ENCODE measurements at regions not wholly inside any gene's neighbourhood (a gene's known extent, or its start where the extent isn't known, plus 50 kb on each side); places are given as distances from the start of the nearest gene placed in this dataset.

GRCh38 chr4:83661359-83661758, 125.5 kb downstream of the GPAT3 start:
- Histone ChIP-seq H3K4me3 (ENCODE audit: insufficient read depth, low read length, poor library complexity, severe bottlenecking) (no peak overlapping the region), H3K36me3 (ENCODE audit: low read length) (no peaks in the 10 kb centered on the region), H3K4me2 (ENCODE audit: low read depth, low read length, poor library complexity, severe bottlenecking) (no peak overlapping the region), H3K27ac (ENCODE audit: low read depth, low read length) (no peak overlapping the region), H3K9me3 (ENCODE audit: insufficient read depth, low read length) (no peaks in the 10 kb centered on the region), H3K27me3 (ENCODE audit: low read length) (no peaks in the 10 kb centered on the region), H4K20me1 (ENCODE audit: low read depth, low read length) (no peaks in the 10 kb centered on the region), H3K9me2 (replicated peaks; ENCODE audit: insufficient read depth, low read length) (no peaks in the 10 kb centered on the region), H2AFZ (ENCODE audit: low read depth, low read length, severe bottlenecking) (no peak overlapping the region), H3F3A (ENCODE audit: insufficient read depth) (no peaks in the 10 kb centered on the region), H3K79me2 (ENCODE audit: insufficient read depth, low read length) (no peaks in the 10 kb centered on the region), H3K9ac (ENCODE audit: low read length) (no peak overlapping the region)
- no peak for TF ChIP-seq EZH2phosphoT487 (conservative IDR thresholded peaks at IDR 0.05; ENCODE audit: low read length)
- no peak for TF ChIP-seq CTCF (IDR thresholded peaks at IDR 0.05; ENCODE audit: insufficient read depth, low read length, poor library complexity, severe bottlenecking)

DNA sequence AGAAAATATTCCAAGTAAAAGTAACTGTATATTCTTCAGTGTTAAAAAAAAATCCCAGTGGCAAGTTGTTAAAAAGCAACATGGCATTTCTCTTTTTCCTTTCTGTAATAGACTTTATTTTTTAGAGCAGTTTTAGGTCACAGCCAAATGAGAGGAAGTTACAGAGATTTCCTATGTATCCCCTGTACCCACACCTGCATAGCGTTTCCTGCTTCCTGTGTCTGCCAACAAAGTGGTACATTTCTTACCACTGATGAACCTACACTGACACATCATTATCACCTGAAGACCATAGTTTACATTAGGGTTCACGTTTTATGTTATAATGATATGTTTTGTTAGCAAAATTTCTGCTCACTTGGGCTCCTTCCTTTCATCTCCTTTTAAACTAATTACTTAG, 124.7 kb downstream of the GPAT3 start:
- H4K20me1 ChIP-seq (ENCODE audit: low read depth, low read length): no peaks in the 10 kb centered on the region
- H3K27me3 ChIP-seq (ENCODE audit: low read length): no peaks in the 10 kb centered on the region
- no peak overlapping the region for H3K4me3 ChIP-seq (ENCODE audit: insufficient read depth, low read length, poor library complexity, severe bottlenecking)
- H3K4me2 ChIP-seq (ENCODE audit: low read depth, low read length, poor library complexity, severe bottlenecking): no peak overlapping the region
- no peak overlapping the region for H3K9ac ChIP-seq (ENCODE audit: low read length)
- no peaks in the 10 kb centered on the region for H3F3A ChIP-seq (ENCODE audit: insufficient read depth)
- H3K79me2 ChIP-seq (ENCODE audit: insufficient read depth, low read length): no peaks in the 10 kb centered on the region
- H3K27ac ChIP-seq (ENCODE audit: low read depth, low read length): no peak overlapping the region
- H3K36me3 ChIP-seq (ENCODE audit: low read length): no peaks in the 10 kb centered on the region
- H3K9me3 ChIP-seq (ENCODE audit: insufficient read depth, low read length): no peaks in the 10 kb centered on the region
- H3K9me2 ChIP-seq (replicated peaks; ENCODE audit: insufficient read depth, low read length): no peaks in the 10 kb centered on the region
- H2AFZ ChIP-seq (ENCODE audit: low read depth, low read length, severe bottlenecking): no peak overlapping the region
- TF ChIP-seq EZH2phosphoT487 (conservative IDR thresholded peaks at IDR 0.05; ENCODE audit: low read length) (no peak), CTCF (IDR thresholded peaks at IDR 0.05; ENCODE audit: insufficient read depth, low read length, poor library complexity, severe bottlenecking) (no peak)

GRCh38 chr4:83658806-83659205, 122.9 kb downstream of the GPAT3 start:
- Histone ChIP-seq H3K9me2 (replicated peaks; ENCODE audit: insufficient read depth, low read length) (no peaks in the 10 kb centered on the region), H4K20me1 (ENCODE audit: low read depth, low read length) (no peaks in the 10 kb centered on the region), H3K79me2 (ENCODE audit: insufficient read depth, low read length) (no peaks in the 10 kb centered on the region), H3K36me3 (ENCODE audit: low read length) (no peaks in the 10 kb centered on the region), H2AFZ (ENCODE audit: low read depth, low read length, severe bottlenecking) (no peak overlapping the region), H3K9me3 (ENCODE audit: insufficient read depth, low read length) (no peaks in the 10 kb centered on the region), H3K27me3 (ENCODE audit: low read length) (no peaks in the 10 kb centered on the region), H3K4me3 (ENCODE audit: insufficient read depth, low read length, poor library complexity, severe bottlenecking) (no peak overlapping the region), H3K4me2 (ENCODE audit: low read depth, low read length, poor library complexity, severe bottlenecking) (no peak overlapping the region), H3F3A (ENCODE audit: insufficient read depth) (no peaks in the 10 kb centered on the region), H3K27ac (ENCODE audit: low read depth, low read length) (no peak overlapping the region), H3K9ac (ENCODE audit: low read length) (no peak overlapping the region)
- TF ChIP-seq EZH2phosphoT487 (conservative IDR thresholded peaks at IDR 0.05; ENCODE audit: low read length): no peak
- no peak for TF ChIP-seq CTCF (IDR thresholded peaks at IDR 0.05; ENCODE audit: insufficient read depth, low read length, poor library complexity, severe bottlenecking)

GRCh38 chr4:83657336-83657735, 121.4 kb downstream of the GPAT3 start:
- H3F3A ChIP-seq (ENCODE audit: insufficient read depth): no peaks in the 10 kb centered on the region
- no peaks in the 10 kb centered on the region for H4K20me1 ChIP-seq (ENCODE audit: low read depth, low read length)
- no peaks in the 10 kb centered on the region for H3K9me3 ChIP-seq (ENCODE audit: insufficient read depth, low read length)
- no peak overlapping the region for H3K9ac ChIP-seq (ENCODE audit: low read length)
- H3K27ac ChIP-seq (ENCODE audit: low read depth, low read length): no peak overlapping the region
- H3K4me2 ChIP-seq (ENCODE audit: low read depth, low read length, poor library complexity, severe bottlenecking): no peak overlapping the region
- no peaks in the 10 kb centered on the region for H3K9me2 ChIP-seq (replicated peaks; ENCODE audit: insufficient read depth, low read length)
- H3K4me3 ChIP-seq (ENCODE audit: insufficient read depth, low read length, poor library complexity, severe bottlenecking): no peak overlapping the region
- no peaks in the 10 kb centered on the region for H3K27me3 ChIP-seq (ENCODE audit: low read length)
- no peaks in the 10 kb centered on the region for H3K79me2 ChIP-seq (ENCODE audit: insufficient read depth, low read length)
- no peak for TF ChIP-seq CTCF (IDR thresholded peaks at IDR 0.05; ENCODE audit: insufficient read depth, low read length, poor library complexity, severe bottlenecking)
- no peak for TF ChIP-seq EZH2phosphoT487 (conservative IDR thresholded peaks at IDR 0.05; ENCODE audit: low read length)
- H3K36me3 ChIP-seq (ENCODE audit: low read length): no peaks in the 10 kb centered on the region
- no peak overlapping the region for H2AFZ ChIP-seq (ENCODE audit: low read depth, low read length, severe bottlenecking)

All from SU-DHL-6 (cell line).